ENCODE measurements at regions not wholly inside any gene's neighbourhood (a gene's known extent, or its start where the extent isn't known, plus 50 kb on each side); places are given as distances from the start of the nearest gene placed in this dataset.

- TF ChIP-seq, protein P1, sequence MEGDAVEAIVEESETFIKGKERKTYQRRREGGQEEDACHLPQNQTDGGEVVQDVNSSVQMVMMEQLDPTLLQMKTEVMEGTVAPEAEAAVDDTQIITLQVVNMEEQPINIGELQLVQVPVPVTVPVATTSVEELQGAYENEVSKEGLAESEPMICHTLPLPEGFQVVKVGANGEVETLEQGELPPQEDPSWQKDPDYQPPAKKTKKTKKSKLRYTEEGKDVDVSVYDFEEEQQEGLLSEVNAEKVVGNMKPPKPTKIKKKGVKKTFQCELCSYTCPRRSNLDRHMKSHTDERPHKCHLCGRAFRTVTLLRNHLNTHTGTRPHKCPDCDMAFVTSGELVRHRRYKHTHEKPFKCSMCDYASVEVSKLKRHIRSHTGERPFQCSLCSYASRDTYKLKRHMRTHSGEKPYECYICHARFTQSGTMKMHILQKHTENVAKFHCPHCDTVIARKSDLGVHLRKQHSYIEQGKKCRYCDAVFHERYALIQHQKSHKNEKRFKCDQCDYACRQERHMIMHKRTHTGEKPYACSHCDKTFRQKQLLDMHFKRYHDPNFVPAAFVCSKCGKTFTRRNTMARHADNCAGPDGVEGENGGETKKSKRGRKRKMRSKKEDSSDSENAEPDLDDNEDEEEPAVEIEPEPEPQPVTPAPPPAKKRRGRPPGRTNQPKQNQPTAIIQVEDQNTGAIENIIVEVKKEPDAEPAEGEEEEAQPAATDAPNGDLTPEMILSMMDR (IDR thresholded peaks at IDR 0.05 in 2 of 3, conservative IDR thresholded peaks at IDR 0.05 in 1 of 3; ENCODE audit: control insufficient read depth in 2 of 3, extremely low read depth in 1 of 3, insufficient read depth in 1 of 3, low read depth in 3 of 3, low read length in 3 of 3) = no peak
- TF ChIP-seq CREM (IDR thresholded peaks at IDR 0.05; ENCODE audit: low read depth) (no peak), FOXK2 (IDR thresholded peaks at IDR 0.05) (no peak), BHLHE40 (IDR thresholded peaks at IDR 0.05; ENCODE audit: borderline replicate concordance in 1 of 2, low read depth in 2 of 2, low read length in 1 of 2) (no peak), MAX (IDR thresholded peaks at IDR 0.05; ENCODE audit: low read depth, low read length) (no peak), RFX5 (IDR thresholded peaks at IDR 0.05; ENCODE audit: low read depth, low read length) (no peak), MYC (IDR thresholded peaks at IDR 0.05; ENCODE audit: insufficient read depth, insufficient read length, insufficient replicate concordance, low read length, severe bottlenecking) (no peak), ATF2 (IDR thresholded peaks at IDR 0.05; ENCODE audit: low read length) (no peak), BRCA1 (IDR thresholded peaks at IDR 0.05; ENCODE audit: low read depth, low read length) (no peak), POLR2A (IDR thresholded peaks at IDR 0.05; ENCODE audit: low read depth, low read length) (no peak), POLR2AphosphoS5 (IDR thresholded peaks at IDR 0.05; ENCODE audit: low read length) (no peak)
- TF ChIP-seq, protein P2, sequence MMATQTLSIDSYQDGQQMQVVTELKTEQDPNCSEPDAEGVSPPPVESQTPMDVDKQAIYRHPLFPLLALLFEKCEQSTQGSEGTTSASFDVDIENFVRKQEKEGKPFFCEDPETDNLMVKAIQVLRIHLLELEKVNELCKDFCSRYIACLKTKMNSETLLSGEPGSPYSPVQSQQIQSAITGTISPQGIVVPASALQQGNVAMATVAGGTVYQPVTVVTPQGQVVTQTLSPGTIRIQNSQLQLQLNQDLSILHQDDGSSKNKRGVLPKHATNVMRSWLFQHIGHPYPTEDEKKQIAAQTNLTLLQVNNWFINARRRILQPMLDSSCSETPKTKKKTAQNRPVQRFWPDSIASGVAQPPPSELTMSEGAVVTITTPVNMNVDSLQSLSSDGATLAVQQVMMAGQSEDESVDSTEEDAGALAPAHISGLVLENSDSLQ (IDR thresholded peaks at IDR 0.05) = no peak
These were observed 268.8 kb upstream of the MAGI2 start for GRCh38 chr7:79722217-79722616.
